HUES48 (cell line): ENCODE measurements at regions not wholly inside any gene's neighbourhood (a gene's known extent, or its start where the extent isn't known, plus 50 kb on each side); places are given as distances from the start of the nearest gene placed in this dataset.

Experiments
- H3K27ac ChIP-seq: one replicate; pipeline ENCODE4 v1.7.0; 2013; ENCODE audit warnings: low read depth, low read length, inconsistent platforms
- H3K27me3 ChIP-seq: 2 replicates; pipeline ENCODE4 v1.6.1; 2013; ENCODE audit warnings: mild to moderate bottlenecking, low read length; ENCODE audit not compliant: control insufficient read depth, insufficient read depth
- H3K36me3 ChIP-seq: 2 replicates; pipeline ENCODE4 v1.6.1; 2013; ENCODE audit warnings: low read length; ENCODE audit not compliant: control insufficient read depth, insufficient read depth
- H3K4me1 ChIP-seq: 2 replicates; pipeline ENCODE4 v1.6.1; 2013; ENCODE audit warnings: mild to moderate bottlenecking, low read length; ENCODE audit not compliant: control insufficient read depth, insufficient read depth
- H3K4me3 ChIP-seq: 2 replicates; pipeline ENCODE4 v1.5.1; 2013; ENCODE audit warnings: mild to moderate bottlenecking, low read depth, low read length
- H3K9ac ChIP-seq: 2 replicates; pipeline ENCODE4 v1.6.1; 2013; ENCODE audit warnings: mild to moderate bottlenecking, low read depth, low read length, moderate library complexity
- H3K9me3 ChIP-seq: 2 replicates; pipeline ENCODE4 v1.6.1; 2013; ENCODE audit warnings: low read length; ENCODE audit not compliant: control insufficient read depth, insufficient read depth

GRCh38 chr2:138910427-138910826, 130.2 kb upstream of the NXPH2 start:
- Histone ChIP-seq H3K27me3 (no peaks in the 10 kb centered on the region), H3K4me1 (no peaks in the 10 kb centered on the region), H3K36me3 (no peaks in the 10 kb centered on the region), H3K4me3 (no peak overlapping the region), H3K9ac (no peak overlapping the region), H3K27ac (no peak overlapping the region), H3K9me3 (no peaks in the 10 kb centered on the region)

GRCh38 chr2:138906549-138906948, 126.4 kb upstream of the NXPH2 start:
- Histone ChIP-seq H3K4me3 (no peak overlapping the region), H3K9ac (no peak overlapping the region), H3K9me3 (no peaks in the 10 kb centered on the region), H3K27me3 (no peaks in the 10 kb centered on the region), H3K4me1 (no peaks in the 10 kb centered on the region), H3K36me3 (no peaks in the 10 kb centered on the region), H3K27ac (no peak overlapping the region)

- Histone ChIP-seq H3K27me3 (no peaks in the 10 kb centered on the region), H3K9me3 (no peaks in the 10 kb centered on the region), H3K4me3 (no peak overlapping the region), H3K36me3 (no peaks in the 10 kb centered on the region), H3K4me1 (no peaks in the 10 kb centered on the region), H3K9ac (no peak overlapping the region), H3K27ac (no peak overlapping the region)
These were observed 122.2 kb upstream of the NXPH2 start for GRCh38 chr2:138902239-138902871.

- Histone ChIP-seq H3K4me1 (no peaks in the 10 kb centered on the region), H3K27me3 (no peaks in the 10 kb centered on the region), H3K4me3 (no peak overlapping the region)
These were observed 121.3 kb upstream of the NXPH2 start for GRCh38 chr2:138901530-138901929.

GRCh38 chr2:138898855-138899254, 118.7 kb upstream of the NXPH2 start:
- no peak overlapping the region for H3K4me3 ChIP-seq
- no peak overlapping the region for H3K27ac ChIP-seq
- H3K9ac ChIP-seq: no peak overlapping the region
- H3K4me1 ChIP-seq: no peaks in the 10 kb centered on the region
- H3K36me3 ChIP-seq: no peaks in the 10 kb centered on the region
- H3K27me3 ChIP-seq: no peaks in the 10 kb centered on the region
- H3K9me3 ChIP-seq: no peaks in the 10 kb centered on the region

More at GRCh38 chr2:138901530-138901929, 121.3 kb upstream of the NXPH2 start:
- H3K9me3 ChIP-seq: no peaks in the 10 kb centered on the region
- H3K9ac ChIP-seq: no peak overlapping the region
- no peak overlapping the region for H3K27ac ChIP-seq
- H3K36me3 ChIP-seq: no peaks in the 10 kb centered on the region

- no peaks in the 10 kb centered on the region for H3K9me3 ChIP-seq
- H3K4me3 ChIP-seq: no peak overlapping the region
- no peak overlapping the region for H3K9ac ChIP-seq
- H3K27me3 ChIP-seq: no peaks in the 10 kb centered on the region
- no peaks in the 10 kb centered on the region for H3K36me3 ChIP-seq
- no peak overlapping the region for H3K27ac ChIP-seq
- H3K4me1 ChIP-seq: no peaks in the 10 kb centered on the region
These were observed 117.1 kb upstream of the NXPH2 start for GRCh38 chr2:138897274-138897673.

GRCh38 chr2:138893746-138894145, 113.6 kb upstream of the NXPH2 start:
- Histone ChIP-seq H3K27ac (no peak overlapping the region), H3K4me1 (no peaks in the 10 kb centered on the region), H3K27me3 (no peaks in the 10 kb centered on the region), H3K4me3 (no peak overlapping the region), H3K9me3 (no peaks in the 10 kb centered on the region), H3K36me3 (no peaks in the 10 kb centered on the region), H3K9ac (no peak overlapping the region)

- H3K36me3 ChIP-seq: no peaks in the 10 kb centered on the region
- no peaks in the 10 kb centered on the region for H3K4me1 ChIP-seq
- no peaks in the 10 kb centered on the region for H3K9me3 ChIP-seq
- no peak overlapping the region for H3K9ac ChIP-seq
- H3K27me3 ChIP-seq: no peaks in the 10 kb centered on the region
- no peak overlapping the region for H3K27ac ChIP-seq
- no peak overlapping the region for H3K4me3 ChIP-seq
These were observed 100.9 kb upstream of the NXPH2 start for GRCh38 chr2:138881126-138881525.

- no peaks in the 10 kb centered on the region for H3K27me3 ChIP-seq
- H3K9me3 ChIP-seq: no peaks in the 10 kb centered on the region
These were observed 99.7 kb upstream of the NXPH2 start for GRCh38 chr2:138879931-138880330.

GRCh38 chr2:138877421-138877820, 97.2 kb upstream of the NXPH2 start:
- H3K4me1 ChIP-seq: no peaks in the 10 kb centered on the region
- no peaks in the 10 kb centered on the region for H3K9me3 ChIP-seq
- no peak overlapping the region for H3K27ac ChIP-seq
- H3K4me3 ChIP-seq: no peak overlapping the region
- H3K9ac ChIP-seq: no peak overlapping the region
- no peaks in the 10 kb centered on the region for H3K36me3 ChIP-seq
- no peaks in the 10 kb centered on the region for H3K27me3 ChIP-seq

More at GRCh38 chr2:138879931-138880330, 99.7 kb upstream of the NXPH2 start:
- Histone ChIP-seq H3K27ac (no peak overlapping the region), H3K9ac (no peak overlapping the region), H3K4me3 (no peak overlapping the region), H3K36me3 (no peaks in the 10 kb centered on the region), H3K4me1 (no peaks in the 10 kb centered on the region)

- Histone ChIP-seq H3K4me1 (no peaks in the 10 kb centered on the region), H3K9ac (no peak overlapping the region), H3K4me3 (no peak overlapping the region), H3K27me3 (no peaks in the 10 kb centered on the region), H3K27ac (no peak overlapping the region), H3K36me3 (no peaks in the 10 kb centered on the region), H3K9me3 (no peaks in the 10 kb centered on the region)
These were observed 94.1 kb upstream of the NXPH2 start for GRCh38 chr2:138874251-138874650.
